SK-N-SH (cell line): ENCODE measurements at regions not wholly inside any gene's neighbourhood (a gene's known extent, or its start where the extent isn't known, plus 50 kb on each side); places are given as distances from the start of the nearest gene placed in this dataset.

Experiments used
- CHD2 ChIP-seq: fragments of 150-350 bp; IDR thresholded peaks from 2 replicates; pipeline ENCODE4 v1.6.1; 2018; ENCODE audit warnings: low read length; ENCODE audit not compliant: partially characterized antibody
- EP300 ChIP-seq, 2 experiments: IDR thresholded peaks; 2 replicates each; pipeline versions ENCODE4 v1.4.0 to v1.6.1; 2012; ENCODE audit warnings: borderline replicate concordance in 1 of 2, low read depth in 1 of 2, low read length in 1 of 2
- FOXJ3 ChIP-seq: sonication (generic); formaldehyde crosslinking; IDR thresholded peaks from 2 replicates; pipeline ENCODE4 v1.5.1; 2020; ENCODE audit warnings: mild to moderate bottlenecking, missing genetic modification reagents
- IRF3 ChIP-seq: fragments of 150-350 bp; IDR thresholded peaks from 2 replicates; pipeline ENCODE4 v1.6.1; 2016; ENCODE audit warnings: mild to moderate bottlenecking, low read depth, low read length
- POLR2AphosphoS5 ChIP-seq: IDR thresholded peaks from 2 replicates; pipeline ENCODE4 v1.6.1; 2012; ENCODE audit warnings: low read depth, low read length
- TF ChIP-seq, protein P1 (sequence below): fragments of 200-600 bp; sonication (generic); IDR thresholded peaks from 2 replicates; pipeline ENCODE4 v1.6.1; 2017; ENCODE audit warnings: antibody characterized with exemption, mild to moderate bottlenecking, moderate library complexity

GRCh38 chr20:57111028-57111373, 155.4 kb downstream of the BMP7 start:
- no peak for TF ChIP-seq FOXJ3 (CRISPR knock-in tag)
- TF ChIP-seq IRF3 = no peak
- TF ChIP-seq, protein P1, sequence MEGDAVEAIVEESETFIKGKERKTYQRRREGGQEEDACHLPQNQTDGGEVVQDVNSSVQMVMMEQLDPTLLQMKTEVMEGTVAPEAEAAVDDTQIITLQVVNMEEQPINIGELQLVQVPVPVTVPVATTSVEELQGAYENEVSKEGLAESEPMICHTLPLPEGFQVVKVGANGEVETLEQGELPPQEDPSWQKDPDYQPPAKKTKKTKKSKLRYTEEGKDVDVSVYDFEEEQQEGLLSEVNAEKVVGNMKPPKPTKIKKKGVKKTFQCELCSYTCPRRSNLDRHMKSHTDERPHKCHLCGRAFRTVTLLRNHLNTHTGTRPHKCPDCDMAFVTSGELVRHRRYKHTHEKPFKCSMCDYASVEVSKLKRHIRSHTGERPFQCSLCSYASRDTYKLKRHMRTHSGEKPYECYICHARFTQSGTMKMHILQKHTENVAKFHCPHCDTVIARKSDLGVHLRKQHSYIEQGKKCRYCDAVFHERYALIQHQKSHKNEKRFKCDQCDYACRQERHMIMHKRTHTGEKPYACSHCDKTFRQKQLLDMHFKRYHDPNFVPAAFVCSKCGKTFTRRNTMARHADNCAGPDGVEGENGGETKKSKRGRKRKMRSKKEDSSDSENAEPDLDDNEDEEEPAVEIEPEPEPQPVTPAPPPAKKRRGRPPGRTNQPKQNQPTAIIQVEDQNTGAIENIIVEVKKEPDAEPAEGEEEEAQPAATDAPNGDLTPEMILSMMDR = no peak
- no peak for TF ChIP-seq EP300 (IDR thresholded peaks at IDR 0.05; ENCODE audit: borderline replicate concordance in 1 of 2, low read depth in 1 of 2, low read length in 1 of 2)
- TF ChIP-seq CHD2 = no peak
- TF ChIP-seq POLR2AphosphoS5 = no peak
